ENCODE measurements at regions not wholly inside any gene's neighbourhood (a gene's known extent, or its start where the extent isn't known, plus 50 kb on each side); places are given as distances from the start of the nearest gene placed in this dataset.

- no peaks in the 10 kb centered on the region for H3K27me3 ChIP-seq (ENCODE audit: insufficient read depth, low read length)
- no peaks in the 10 kb centered on the region for H3K79me2 ChIP-seq (ENCODE audit: insufficient read depth, low read length)
- Mint-ChIP-seq H3K27me3 (ENCODE audit: low read depth) (no peaks in the 10 kb centered on the region; the same call in 1 of the 2 replicates), H3K36me3 (ENCODE audit: insufficient read depth in 1 of 3, low read depth in 3 of 3) (no peaks in the 10 kb centered on the region), H3K9me3 (no peaks in the 10 kb centered on the region), H3K4me1 (peaks cover 0 to 8% of the 10 kb centered on the region in 2 experiments; a peak in 2 of 4 replicates), H3K27ac (no peak overlapping the region), H3K4me3 (no peak overlapping the region)
- H2BK120ac ChIP-seq (ENCODE audit: low read depth, low read length, poor library complexity, severe bottlenecking) = no peak overlapping the region
- no peak overlapping the region for H2BK12ac ChIP-seq (ENCODE audit: insufficient read length, low read depth, low read length)
- H4K91ac ChIP-seq (ENCODE audit: insufficient read length, low read depth, low read length) = no peak overlapping the region
- H3K14ac ChIP-seq (ENCODE audit: insufficient read depth, low read length) = no peak overlapping the region
- no CpG with 5 or more reads among the region's 6 CpGs for WGBS (ENCODE audit: extremely low coverage, insufficient read length, low lambda C conversion rate)
- H3K79me1 ChIP-seq (ENCODE audit: insufficient read depth, low read depth, low read length, poor library complexity, severe bottlenecking) = no peaks in the 10 kb centered on the region
- H3K9me3 ChIP-seq (ENCODE audit: control insufficient read depth, low read depth, low read length) = no peaks in the 10 kb centered on the region
- H3K27ac ChIP-seq (ENCODE audit: insufficient read length, low read depth, low read length) = no peak overlapping the region
- no peak overlapping the region for H3K18ac ChIP-seq (ENCODE audit: insufficient read length, low read depth, low read length)
- H4K8ac ChIP-seq (replicated peaks; ENCODE audit: insufficient read length, low read depth, low read length) = no peak overlapping the region
- no peak overlapping the region for H2BK20ac ChIP-seq (ENCODE audit: low read depth, low read length, poor library complexity, severe bottlenecking)
- no peaks in the 10 kb centered on the region for H3K23me2 ChIP-seq (ENCODE audit: insufficient read length, low read depth, low read length, poor library complexity, severe bottlenecking)
- H4K5ac ChIP-seq (ENCODE audit: insufficient read length, low read depth, low read length) = no peak overlapping the region
- no peak overlapping the region for H3K9ac ChIP-seq (ENCODE audit: extremely low read depth, insufficient read length, low read length)
- no peak overlapping the region for H2BK5ac ChIP-seq (ENCODE audit: insufficient read length, low read length)
- H2BK15ac ChIP-seq (ENCODE audit: low read depth, low read length) = no peak overlapping the region
- no peak overlapping the region for H3K56ac ChIP-seq (ENCODE audit: insufficient read length, low read depth, low read length)
- H2AFZ ChIP-seq (ENCODE audit: low read length) = no peak overlapping the region
- TF ChIP-seq CTCF (conservative IDR thresholded peaks at IDR 0.05) = no peak
- no peak overlapping the region for H2AK5ac ChIP-seq (ENCODE audit: insufficient read length, low read length)
- no peak overlapping the region for H3K23ac ChIP-seq (ENCODE audit: insufficient read length, low read depth, low read length)
- no peak overlapping the region for H3K4ac ChIP-seq (ENCODE audit: low read depth, low read length)
- H3K4me2 ChIP-seq (ENCODE audit: insufficient read depth, insufficient read length, low read length) = no peak overlapping the region
- no peak overlapping the region for H3T11ph ChIP-seq (ENCODE audit: low read length)
- H4K20me1 ChIP-seq (ENCODE audit: control insufficient read depth, insufficient read depth, insufficient read length) = no peaks in the 10 kb centered on the region
- DNase-seq = peak; percentile 10
- no peaks in the 10 kb centered on the region for H3K4me1 ChIP-seq (ENCODE audit: insufficient read depth, low read length)
These were observed 258.3 kb upstream of the CXCR4 start for GRCh38 chr2:136376211-136376610.
